ENCODE measurements at regions not wholly inside any gene's neighbourhood (a gene's known extent, or its start where the extent isn't known, plus 50 kb on each side); places are given as distances from the start of the nearest gene placed in this dataset.

DNA sequence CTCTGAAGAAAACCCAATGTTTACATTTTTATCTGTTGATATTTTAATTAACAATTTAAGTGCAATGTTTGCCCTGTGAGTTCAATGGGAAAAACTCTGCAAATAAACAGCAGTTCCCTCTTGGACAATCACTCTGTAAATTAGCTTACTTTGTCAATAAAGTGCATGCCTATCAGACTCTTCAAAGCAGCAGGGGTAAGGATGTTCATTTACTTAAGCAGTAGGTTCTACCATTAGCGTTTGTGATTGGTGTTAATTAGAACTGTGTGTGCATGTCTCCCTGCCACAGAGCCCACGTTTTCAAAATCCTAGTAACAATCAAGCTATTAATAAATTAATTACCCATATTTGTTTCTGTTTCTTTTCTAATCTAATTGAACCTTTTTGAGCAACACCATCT lies 1921.6 kb upstream of the WWC1 start:
- Histone ChIP-seq H3K4me3 (ENCODE audit: low read length) (no peak overlapping the region), H3K36me3 (ENCODE audit: control insufficient read depth, insufficient read depth, low read length) (no peaks in the 10 kb centered on the region), H3K27me3 (ENCODE audit: control insufficient read depth, insufficient read depth, low read length) (no peaks in the 10 kb centered on the region), H3K9me3 (ENCODE audit: control insufficient read depth, low read length) (no peaks in the 10 kb centered on the region), H3K9ac (ENCODE audit: low read length) (no peak overlapping the region), H3K4me1 (ENCODE audit: control insufficient read depth, insufficient read depth, low read length) (no peaks in the 10 kb centered on the region)

DNA sequence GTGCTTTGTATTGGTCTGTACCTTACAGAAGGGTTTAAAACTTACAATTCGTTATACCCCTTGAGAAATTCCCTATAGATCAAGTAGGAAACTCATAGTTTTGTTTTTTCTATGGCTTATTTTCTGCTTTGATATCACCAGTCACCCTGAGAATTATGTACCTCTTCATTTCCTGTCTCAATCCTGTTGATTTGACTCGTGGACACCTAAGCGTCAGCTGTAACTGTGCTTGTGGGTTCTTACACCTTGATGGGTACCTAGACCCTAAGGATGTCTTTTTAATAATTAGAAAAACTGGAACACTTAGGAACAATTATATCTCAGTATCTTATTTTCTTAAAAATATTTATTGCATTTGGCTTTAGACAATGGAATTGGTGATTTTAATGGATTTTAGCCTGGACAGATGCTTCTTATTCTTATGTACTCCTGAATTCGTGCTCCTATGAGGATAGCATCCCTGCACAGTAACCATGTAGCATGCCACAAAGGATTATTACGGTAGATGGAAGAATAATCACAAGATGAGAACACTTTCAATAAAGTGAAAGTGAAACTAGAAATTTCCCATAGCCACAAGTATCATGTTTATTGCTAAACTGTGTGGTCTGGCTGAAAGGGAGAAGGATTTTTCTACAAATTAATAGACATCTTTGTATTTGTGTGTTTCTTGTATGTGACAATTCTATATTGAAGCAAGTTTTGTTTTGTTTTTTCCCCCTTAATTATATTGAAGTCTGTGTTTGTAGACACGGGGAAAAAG lies 1920.3 kb upstream of the WWC1 start:
- H3K9ac ChIP-seq (ENCODE audit: low read length): no peak overlapping the region

DNA sequence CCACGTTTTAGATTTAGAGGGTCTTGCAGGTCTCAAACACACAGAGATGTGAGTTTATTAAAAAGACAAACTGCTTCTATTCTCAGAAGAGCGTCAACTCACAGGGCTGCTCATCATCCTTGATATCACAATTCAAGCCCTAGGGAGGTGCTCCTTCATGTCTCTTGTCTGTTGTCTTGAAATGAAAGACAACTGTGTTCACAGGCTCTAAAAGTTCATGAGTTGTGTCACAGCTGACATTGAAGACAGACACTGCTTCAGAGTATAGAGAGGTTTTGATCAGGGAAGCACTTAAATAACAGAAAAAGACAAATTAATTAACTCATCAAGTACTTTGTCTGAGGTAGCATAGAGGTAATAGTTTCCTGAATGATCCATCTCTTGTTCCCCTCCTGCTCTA lies 1917.6 kb upstream of the WWC1 start:
- no peaks in the 10 kb centered on the region for H3K36me3 ChIP-seq (ENCODE audit: control insufficient read depth, insufficient read depth, low read length)
- no peaks in the 10 kb centered on the region for H3K27me3 ChIP-seq (ENCODE audit: control insufficient read depth, insufficient read depth, low read length)
- no peaks in the 10 kb centered on the region for H3K9me3 ChIP-seq (ENCODE audit: control insufficient read depth, low read length)
- H3K4me3 ChIP-seq (ENCODE audit: low read length): no peak overlapping the region
- H3K4me1 ChIP-seq (ENCODE audit: control insufficient read depth, insufficient read depth, low read length): no peaks in the 10 kb centered on the region
- H3K9ac ChIP-seq (ENCODE audit: low read length): no peak overlapping the region

More for the DNA sequence above, 1920.3 kb upstream of the WWC1 start:
- no peak overlapping the region for H3K4me3 ChIP-seq (ENCODE audit: low read length)
- H3K27me3 ChIP-seq (ENCODE audit: control insufficient read depth, insufficient read depth, low read length): no peaks in the 10 kb centered on the region
- H3K4me1 ChIP-seq (ENCODE audit: control insufficient read depth, insufficient read depth, low read length): no peaks in the 10 kb centered on the region
- no peaks in the 10 kb centered on the region for H3K9me3 ChIP-seq (ENCODE audit: control insufficient read depth, low read length)
- H3K36me3 ChIP-seq (ENCODE audit: control insufficient read depth, insufficient read depth, low read length): no peaks in the 10 kb centered on the region

DNA sequence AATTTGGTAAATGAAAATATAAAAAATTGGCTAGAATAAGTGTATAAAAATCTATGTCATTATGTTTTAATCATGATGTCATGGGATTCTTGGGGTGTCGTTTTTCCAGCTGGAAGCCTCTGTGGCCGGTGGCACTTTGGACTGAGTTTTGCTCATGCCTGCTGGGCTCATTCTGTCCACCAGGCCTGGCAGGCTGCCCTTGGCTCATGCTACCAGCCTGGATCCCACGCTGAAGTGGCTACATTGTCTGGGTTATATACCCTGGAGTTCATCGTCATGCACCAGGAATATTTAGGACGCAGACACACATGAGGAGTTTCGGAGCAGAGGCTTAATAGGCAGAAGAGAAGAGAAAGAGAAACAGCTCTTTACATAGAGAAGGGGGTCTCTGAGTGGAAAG lies 1913.7 kb upstream of the WWC1 start:
- no peak overlapping the region for H3K9ac ChIP-seq (ENCODE audit: low read length)
- H3K27me3 ChIP-seq (ENCODE audit: control insufficient read depth, insufficient read depth, low read length): no peaks in the 10 kb centered on the region
- H3K36me3 ChIP-seq (ENCODE audit: control insufficient read depth, insufficient read depth, low read length): no peaks in the 10 kb centered on the region
- no peaks in the 10 kb centered on the region for H3K4me1 ChIP-seq (ENCODE audit: control insufficient read depth, insufficient read depth, low read length)
- no peak overlapping the region for H3K4me3 ChIP-seq (ENCODE audit: low read length)
- H3K9me3 ChIP-seq (ENCODE audit: control insufficient read depth, low read length): no peaks in the 10 kb centered on the region

DNA sequence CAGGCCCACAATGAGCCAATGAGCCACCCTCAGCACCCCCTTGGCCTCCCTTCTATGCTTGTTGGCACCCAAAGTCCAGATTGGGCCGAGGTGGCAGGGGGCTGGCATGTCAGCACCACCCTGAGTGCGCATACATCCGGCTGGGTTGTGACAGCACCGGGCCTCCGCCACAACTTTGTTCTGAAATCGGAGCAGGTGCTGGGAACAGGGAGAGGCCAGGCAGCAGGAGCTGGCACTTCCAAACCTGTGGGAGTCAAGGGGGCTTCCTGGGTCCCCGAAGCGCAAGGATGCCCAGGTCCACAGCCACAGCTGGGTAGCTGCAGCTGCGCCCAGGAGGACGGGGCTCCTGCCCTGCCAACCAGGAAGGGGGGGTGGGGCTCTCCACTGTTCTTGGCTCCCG lies 1911.9 kb upstream of the WWC1 start:
- H3K9me3 ChIP-seq (ENCODE audit: control insufficient read depth, low read length): no peaks in the 10 kb centered on the region
- no peak overlapping the region for H3K4me3 ChIP-seq (ENCODE audit: low read length)
- no peaks in the 10 kb centered on the region for H3K36me3 ChIP-seq (ENCODE audit: control insufficient read depth, insufficient read depth, low read length)
- no peak overlapping the region for H3K9ac ChIP-seq (ENCODE audit: low read length)
- no peaks in the 10 kb centered on the region for H3K4me1 ChIP-seq (ENCODE audit: control insufficient read depth, insufficient read depth, low read length)
- no peaks in the 10 kb centered on the region for H3K27me3 ChIP-seq (ENCODE audit: control insufficient read depth, insufficient read depth, low read length)

DNA sequence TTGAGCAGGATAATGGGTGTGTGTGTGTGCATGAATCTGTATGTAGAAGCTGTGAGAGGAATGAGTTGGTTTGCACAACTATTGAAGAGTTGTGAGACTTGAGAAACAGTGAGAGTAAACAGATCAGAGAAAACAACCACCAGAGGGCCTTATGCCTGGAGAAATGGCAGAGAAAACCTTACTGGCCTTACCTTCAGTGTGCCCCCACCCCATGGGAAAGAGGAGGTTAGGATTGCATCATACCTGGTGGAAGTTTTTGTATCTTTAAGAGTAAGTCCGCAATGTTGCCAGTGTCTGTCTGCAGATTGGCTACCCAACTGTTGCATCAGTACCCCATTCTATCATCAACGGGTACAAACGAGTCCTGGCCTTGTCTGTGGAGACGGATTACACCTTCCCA lies 1909.4 kb upstream of the WWC1 start:
- Histone ChIP-seq H3K36me3 (ENCODE audit: control insufficient read depth, insufficient read depth, low read length) (no peaks in the 10 kb centered on the region), H3K4me1 (ENCODE audit: control insufficient read depth, insufficient read depth, low read length) (no peaks in the 10 kb centered on the region), H3K9me3 (ENCODE audit: control insufficient read depth, low read length) (no peaks in the 10 kb centered on the region), H3K27me3 (ENCODE audit: control insufficient read depth, insufficient read depth, low read length) (no peaks in the 10 kb centered on the region), H3K4me3 (ENCODE audit: low read length) (no peak overlapping the region), H3K9ac (ENCODE audit: low read length) (no peak overlapping the region)

DNA sequence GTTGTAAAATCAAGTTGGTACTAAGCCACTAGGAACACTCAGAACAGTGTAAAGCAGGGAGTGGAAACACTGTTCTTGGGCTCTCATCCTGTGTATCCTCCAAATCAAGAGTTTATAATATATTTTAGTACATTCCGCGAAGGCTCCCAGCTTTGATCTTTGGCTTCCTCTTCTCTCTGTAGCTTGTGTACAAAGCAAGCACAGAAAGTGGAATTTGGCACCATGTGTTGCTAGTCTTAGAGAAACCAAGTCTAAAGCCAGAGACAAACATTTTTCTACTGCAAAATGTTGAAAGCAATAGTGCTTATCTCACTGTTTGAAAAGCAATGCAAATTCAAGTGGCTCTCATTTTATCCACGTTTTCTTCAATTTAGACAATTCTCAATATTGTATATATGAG lies 1893.3 kb upstream of the WWC1 start:
- no peaks in the 10 kb centered on the region for H3K9me3 ChIP-seq (ENCODE audit: control insufficient read depth, low read length)
- H3K27me3 ChIP-seq (ENCODE audit: control insufficient read depth, insufficient read depth, low read length): no peaks in the 10 kb centered on the region
- H3K4me3 ChIP-seq (ENCODE audit: low read length): no peak overlapping the region
- no peaks in the 10 kb centered on the region for H3K36me3 ChIP-seq (ENCODE audit: control insufficient read depth, insufficient read depth, low read length)
- H3K4me1 ChIP-seq (ENCODE audit: control insufficient read depth, insufficient read depth, low read length): no peaks in the 10 kb centered on the region
- H3K9ac ChIP-seq (ENCODE audit: low read length): no peak overlapping the region

DNA sequence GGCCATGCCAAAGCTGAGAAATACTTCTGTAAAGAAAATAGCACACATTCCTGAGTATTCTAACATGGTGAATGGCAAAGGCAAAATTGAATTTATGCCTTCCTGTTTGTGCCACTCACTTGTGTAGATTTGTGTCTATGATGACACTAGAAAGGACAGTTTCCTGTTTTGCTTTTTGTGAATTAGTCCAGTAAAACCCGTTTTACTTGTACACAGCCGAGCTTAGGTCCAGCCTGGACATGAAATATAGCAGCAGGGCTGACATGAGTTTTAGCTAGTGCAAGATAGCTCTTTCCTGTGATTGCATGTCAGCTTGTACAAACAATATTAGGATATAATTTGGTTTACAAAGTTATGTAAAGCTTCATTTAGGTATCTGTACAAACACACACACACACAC lies 1891.7 kb upstream of the WWC1 start:
- H3K9me3 ChIP-seq (ENCODE audit: control insufficient read depth, low read length): no peaks in the 10 kb centered on the region
- no peak overlapping the region for H3K4me3 ChIP-seq (ENCODE audit: low read length)
- no peak overlapping the region for H3K9ac ChIP-seq (ENCODE audit: low read length)
- H3K4me1 ChIP-seq (ENCODE audit: control insufficient read depth, insufficient read depth, low read length): no peaks in the 10 kb centered on the region
- no peaks in the 10 kb centered on the region for H3K36me3 ChIP-seq (ENCODE audit: control insufficient read depth, insufficient read depth, low read length)
- no peaks in the 10 kb centered on the region for H3K27me3 ChIP-seq (ENCODE audit: control insufficient read depth, insufficient read depth, low read length)

DNA sequence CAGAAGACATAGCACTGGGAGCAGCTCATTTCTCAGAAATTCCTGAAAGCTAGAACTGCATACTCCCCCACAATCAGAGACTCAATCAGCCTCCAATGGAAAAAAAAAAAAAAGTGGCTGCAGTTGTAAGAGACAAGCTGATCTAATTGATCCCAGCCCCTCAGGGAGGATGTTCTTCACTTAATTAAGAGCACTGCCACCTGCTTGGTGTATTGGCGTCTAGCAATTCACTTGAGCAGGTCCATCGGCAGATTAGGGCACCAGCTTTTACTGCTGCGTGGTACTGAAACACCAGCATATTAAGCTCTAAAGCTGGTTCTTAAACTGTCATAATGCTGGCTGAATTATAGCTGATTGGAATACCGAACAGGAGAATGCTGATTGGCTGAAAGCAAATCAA lies 1890.1 kb upstream of the WWC1 start:
- Histone ChIP-seq H3K4me3 (ENCODE audit: low read length) (no peak overlapping the region), H3K36me3 (ENCODE audit: control insufficient read depth, insufficient read depth, low read length) (no peaks in the 10 kb centered on the region), H3K9me3 (ENCODE audit: control insufficient read depth, low read length) (no peaks in the 10 kb centered on the region), H3K4me1 (ENCODE audit: control insufficient read depth, insufficient read depth, low read length) (no peaks in the 10 kb centered on the region), H3K27me3 (ENCODE audit: control insufficient read depth, insufficient read depth, low read length) (no peaks in the 10 kb centered on the region), H3K9ac (ENCODE audit: low read length) (no peak overlapping the region)

DNA sequence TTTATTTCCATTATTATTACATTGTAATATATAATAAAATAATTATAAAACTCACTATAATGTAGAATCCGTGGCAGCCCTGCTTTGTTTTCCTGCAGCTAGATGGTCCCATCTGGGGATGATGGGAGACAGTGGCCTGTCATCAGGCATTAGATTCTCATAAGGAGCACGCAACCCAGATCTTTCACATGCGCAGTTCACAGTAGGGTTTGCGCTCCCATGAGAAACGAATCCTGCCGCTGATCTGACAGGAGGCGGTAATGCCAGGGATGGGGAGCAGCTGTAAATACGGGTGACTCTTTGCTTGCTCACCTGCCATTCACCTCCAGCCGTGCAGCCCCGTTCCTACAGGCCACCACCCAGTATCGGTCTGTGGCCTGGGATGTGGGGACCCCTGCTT lies 1879.3 kb upstream of the WWC1 start:
- H3K27me3 ChIP-seq (ENCODE audit: control insufficient read depth, insufficient read depth, low read length): no peaks in the 10 kb centered on the region
- no peaks in the 10 kb centered on the region for H3K4me1 ChIP-seq (ENCODE audit: control insufficient read depth, insufficient read depth, low read length)
- no peaks in the 10 kb centered on the region for H3K36me3 ChIP-seq (ENCODE audit: control insufficient read depth, insufficient read depth, low read length)
- no peak overlapping the region for H3K9ac ChIP-seq (ENCODE audit: low read length)
- H3K9me3 ChIP-seq (ENCODE audit: control insufficient read depth, low read length): no peaks in the 10 kb centered on the region
- H3K4me3 ChIP-seq (ENCODE audit: low read length): no peak overlapping the region

DNA sequence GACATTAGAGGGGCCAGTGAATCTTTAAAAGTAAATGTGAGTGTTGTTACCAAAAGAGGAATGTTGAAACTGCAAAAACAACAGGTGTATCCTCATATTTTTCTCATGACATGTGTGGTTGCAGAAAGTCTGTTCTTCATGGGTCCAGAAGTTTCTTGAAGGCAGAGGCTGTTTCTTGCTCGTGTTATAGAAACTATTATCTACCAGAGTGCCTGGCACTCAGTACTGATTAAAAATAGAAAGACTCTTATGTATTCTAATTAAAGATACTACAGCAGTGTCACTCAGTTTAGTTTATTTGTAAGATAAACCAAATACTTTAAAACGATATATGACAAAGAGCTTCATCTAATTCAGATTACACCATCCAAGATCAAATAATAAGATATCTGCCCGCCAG lies 1864.2 kb upstream of the WWC1 start:
- H3K4me3 ChIP-seq (ENCODE audit: low read length): no peak overlapping the region
- no peaks in the 10 kb centered on the region for H3K4me1 ChIP-seq (ENCODE audit: control insufficient read depth, insufficient read depth, low read length)
- no peaks in the 10 kb centered on the region for H3K9me3 ChIP-seq (ENCODE audit: control insufficient read depth, low read length)
- no peaks in the 10 kb centered on the region for H3K27me3 ChIP-seq (ENCODE audit: control insufficient read depth, insufficient read depth, low read length)
- no peak overlapping the region for H3K9ac ChIP-seq (ENCODE audit: low read length)
- H3K36me3 ChIP-seq (ENCODE audit: control insufficient read depth, insufficient read depth, low read length): no peaks in the 10 kb centered on the region

DNA sequence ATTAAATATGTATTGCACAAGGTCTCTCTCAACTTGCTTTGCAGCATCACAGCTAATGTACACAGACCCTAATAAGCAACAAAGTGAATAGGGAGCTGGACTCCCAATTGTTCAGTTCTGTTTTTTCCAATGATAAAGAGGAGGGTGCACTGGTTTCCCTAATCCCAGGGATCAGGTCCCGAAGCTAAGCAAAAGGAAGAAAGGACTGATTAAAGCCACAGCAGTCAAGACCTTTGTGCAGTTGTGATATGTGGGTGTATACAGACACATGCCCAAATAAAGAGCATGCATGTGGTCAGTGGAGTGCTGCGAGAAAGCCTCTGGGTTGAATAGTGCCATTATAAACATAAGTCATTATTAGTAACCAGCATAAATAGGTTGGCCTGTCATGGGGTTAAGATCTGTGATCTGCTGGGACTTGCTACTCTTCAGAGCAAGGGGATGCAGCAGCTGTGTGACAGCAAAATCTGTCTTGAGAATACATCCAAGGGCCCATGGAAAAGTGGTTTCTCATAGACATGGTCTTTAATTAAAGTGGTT lies 1863.1 kb upstream of the WWC1 start:
- no peaks in the 10 kb centered on the region for H3K9me3 ChIP-seq (ENCODE audit: control insufficient read depth, low read length)
- no peak overlapping the region for H3K4me3 ChIP-seq (ENCODE audit: low read length)
- H3K36me3 ChIP-seq (ENCODE audit: control insufficient read depth, insufficient read depth, low read length): no peaks in the 10 kb centered on the region
- H3K9ac ChIP-seq (ENCODE audit: low read length): no peak overlapping the region
- H3K4me1 ChIP-seq (ENCODE audit: control insufficient read depth, insufficient read depth, low read length): no peaks in the 10 kb centered on the region
- H3K27me3 ChIP-seq (ENCODE audit: control insufficient read depth, insufficient read depth, low read length): no peaks in the 10 kb centered on the region

Data from mucosa of stomach (tissue), 1 donor.